Neural progenitor cell (in vitro differentiated cells): ENCODE measurements at regions not wholly inside any gene's neighbourhood (a gene's known extent, or its start where the extent isn't known, plus 50 kb on each side); places are given as distances from the start of the nearest gene placed in this dataset.

ENCODE experiments used
- CTCF ChIP-seq: fragments of 200-600 bp; sonication (generic); IDR thresholded peaks from 2 replicates; pipeline ENCODE4 v1.5.1; 2017; ENCODE audit warnings: antibody characterized with exemption, mild to moderate bottlenecking
- EZH2 ChIP-seq: fragments of 200-600 bp; sonication (generic); IDR thresholded peaks from 2 replicates; pipeline ENCODE4 v1.6.1; 2017; ENCODE audit warnings: antibody characterized with exemption, mild to moderate bottlenecking, moderate library complexity
- EZH2phosphoT487 ChIP-seq: fragments of 200-600 bp; sonication (generic); IDR thresholded peaks from 2 replicates; pipeline ENCODE4 v1.6.1; 2017; ENCODE audit warnings: antibody characterized with exemption

- TF ChIP-seq EZH2 = no peak
- TF ChIP-seq CTCF = no peak
- no peak for TF ChIP-seq EZH2phosphoT487
These were observed 1573.5 kb downstream of the BRINP3 start for GRCh38 chr1:188904201-188904600.
